HPDE6-E6E7 (cell line): ENCODE measurements at regions not wholly inside any gene's neighbourhood (a gene's known extent, or its start where the extent isn't known, plus 50 kb on each side); places are given as distances from the start of the nearest gene placed in this dataset.

ENCODE experiments used
- DNase-seq: peaks from one replicate; pipeline ENCODE4 v3.0.0; 2011; ENCODE audit warnings: missing footprints; ENCODE audit errors: extremely low spot score

DNA sequence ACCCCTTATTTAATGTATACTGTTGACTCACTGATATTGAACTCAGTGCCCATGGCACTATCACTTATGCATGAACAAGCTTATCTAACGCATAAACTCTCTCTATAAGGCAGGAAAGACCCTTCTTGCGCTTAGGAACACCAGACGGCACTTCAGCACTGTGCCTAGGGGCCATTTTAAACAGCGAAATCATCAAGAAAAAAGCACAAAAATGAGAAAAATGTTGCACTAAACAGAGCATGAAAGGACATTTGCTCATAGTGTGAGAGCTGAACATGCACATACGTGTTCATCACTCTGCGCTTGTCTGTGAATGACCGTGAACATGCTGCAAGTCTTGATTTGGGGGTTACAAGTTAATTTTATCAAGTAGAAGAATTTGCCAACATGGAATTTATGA is 109.6 kb downstream of the WDR11 start:
- DNase-seq: no peak

DNA sequence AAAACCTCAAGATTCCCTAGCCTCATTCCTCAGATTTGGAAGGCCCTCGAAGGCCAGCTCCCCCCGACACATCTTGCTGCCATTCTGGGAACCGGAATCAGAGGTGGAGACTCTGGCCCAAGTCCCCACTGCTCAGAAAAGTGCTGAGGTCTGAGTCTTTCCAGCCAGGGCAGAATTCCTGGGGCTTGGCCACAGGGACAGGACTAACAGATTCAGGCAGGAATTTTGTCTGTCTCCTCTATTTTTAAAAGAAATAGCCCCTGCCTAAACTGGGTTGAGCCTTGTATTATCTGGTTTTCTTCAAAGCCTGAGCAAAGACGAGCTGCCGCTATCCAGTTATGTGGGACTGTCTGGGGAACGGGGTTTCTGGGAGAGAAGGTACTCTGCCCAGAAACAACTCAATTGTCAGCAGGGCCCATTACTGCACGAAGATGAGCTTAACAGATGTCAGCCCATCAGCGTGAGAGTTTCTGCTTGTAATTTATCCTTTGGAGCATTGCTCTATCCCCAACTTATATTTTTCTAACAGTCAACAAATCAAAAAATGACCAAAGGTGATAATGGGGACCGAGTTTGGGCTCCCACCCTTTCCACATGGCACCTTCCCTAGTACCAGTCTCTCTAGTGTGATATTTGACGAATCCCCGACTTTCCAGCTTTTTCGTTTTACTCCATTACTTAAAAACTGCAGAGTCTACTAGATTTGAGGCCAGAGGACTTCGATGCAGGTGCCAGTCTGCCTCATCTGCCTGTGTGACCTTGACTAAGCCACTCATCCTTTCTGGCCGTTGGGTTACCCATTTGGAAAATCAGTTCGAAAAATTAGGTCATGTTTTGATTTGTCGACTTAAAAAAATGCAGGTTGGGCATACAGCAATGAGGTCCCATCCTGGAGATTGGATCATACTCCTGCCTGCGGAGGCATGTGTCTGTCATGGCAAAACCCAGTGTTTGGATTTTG is 110.9 kb downstream of the WDR11 start:
- no peak for DNase-seq

GRCh38 chr10:120962756-120963593 is 111.8 kb downstream of the WDR11 start:
- no peak for DNase-seq

DNA sequence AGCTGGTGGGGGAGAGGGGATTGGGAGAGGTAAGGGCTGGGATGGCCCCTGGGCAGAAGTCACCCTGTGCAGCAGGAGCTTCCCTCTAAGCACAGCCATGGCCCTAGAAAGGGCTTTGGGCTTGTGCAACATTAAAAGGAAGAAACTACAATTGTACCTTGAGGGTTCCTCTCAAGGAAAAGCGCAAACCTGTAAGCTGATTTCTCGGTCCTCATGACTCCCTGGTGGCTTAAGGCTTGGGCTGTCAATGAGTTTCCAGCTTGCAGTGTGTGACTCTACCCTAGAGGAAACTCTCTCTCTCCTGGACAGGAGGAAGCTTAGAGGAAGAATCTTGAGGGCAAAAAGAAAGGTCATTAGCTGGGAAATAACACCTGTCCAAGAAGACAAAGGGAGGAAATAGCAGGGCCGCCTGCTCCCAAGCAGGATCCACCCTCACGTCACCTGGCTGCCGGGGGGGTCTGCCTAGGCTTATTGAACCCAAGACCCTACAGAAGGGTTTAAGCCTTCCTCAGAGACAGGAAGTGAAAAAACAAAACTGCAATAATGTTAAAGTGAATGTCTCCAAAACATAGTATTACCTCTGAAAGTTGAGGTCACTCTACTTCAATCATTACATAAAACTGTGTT is 112.5 kb downstream of the WDR11 start:
- DNase-seq: no peak

DNA sequence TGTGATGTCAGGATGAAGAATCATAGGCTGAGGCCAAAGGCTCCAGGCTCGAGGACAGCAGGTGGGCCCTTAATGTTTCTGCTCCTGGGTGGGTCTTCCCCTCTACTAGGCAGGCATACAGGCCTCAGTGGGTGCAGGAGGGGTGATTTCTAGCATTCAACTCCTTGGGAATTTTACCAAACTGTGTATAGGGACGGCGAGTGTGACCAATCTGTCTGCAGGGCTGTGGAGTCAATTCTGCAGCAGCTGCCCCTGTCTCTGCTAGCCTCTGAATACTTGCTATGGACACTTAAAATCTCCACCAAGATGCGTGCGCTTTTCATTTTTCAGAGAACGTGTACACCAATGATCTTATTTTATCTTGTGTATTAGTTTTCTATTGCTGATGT is 115.5 kb downstream of the WDR11 start:
- no peak for DNase-seq

- DNase-seq: no peak
Observed at GRCh38 chr10:120969219-120969645, 118.1 kb downstream of the WDR11 start.

- DNase-seq: no peak
Observed at GRCh38 chr10:120970595-120971529, 119.7 kb downstream of the WDR11 start.

DNA sequence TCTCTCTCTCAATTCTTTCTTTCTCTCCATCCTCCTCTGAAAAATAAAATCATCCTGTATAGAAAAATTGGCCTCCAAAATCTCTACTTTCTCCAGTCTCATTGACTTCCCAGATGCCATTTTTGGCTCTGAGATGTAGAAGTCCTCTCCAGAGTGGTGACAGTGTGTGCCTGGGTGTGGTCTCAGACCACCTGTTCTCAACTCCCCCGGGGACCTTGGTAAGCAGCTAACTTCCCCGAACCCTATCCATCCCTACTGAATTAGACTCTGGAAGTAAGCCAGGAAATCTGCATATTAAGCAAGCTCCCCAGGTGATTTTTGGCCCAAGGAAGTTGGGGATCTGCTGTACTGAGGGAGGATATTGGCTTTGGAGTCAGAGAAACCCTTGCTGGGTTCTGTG is 120.5 kb downstream of the WDR11 start:
- no peak for DNase-seq

DNA sequence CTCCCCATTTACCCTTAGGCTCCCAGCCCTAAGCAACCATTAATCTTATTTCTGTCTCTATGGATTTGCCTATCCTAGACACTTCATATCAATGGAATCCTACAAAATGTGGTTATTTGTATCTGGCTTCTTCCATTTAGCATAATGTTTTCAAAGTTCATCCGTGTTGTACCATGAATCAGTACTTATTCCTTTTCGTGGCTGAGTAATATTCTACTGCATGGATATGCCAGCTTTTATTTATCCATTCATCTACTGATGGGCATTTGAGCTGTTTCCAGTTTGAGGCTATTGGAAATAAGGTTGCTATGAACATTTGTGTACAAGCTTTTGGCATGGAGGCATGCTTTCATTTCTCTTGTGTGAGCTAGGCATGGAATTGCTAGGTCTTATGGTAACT is 121.1 kb downstream of the WDR11 start:
- DNase-seq: no peak

DNA sequence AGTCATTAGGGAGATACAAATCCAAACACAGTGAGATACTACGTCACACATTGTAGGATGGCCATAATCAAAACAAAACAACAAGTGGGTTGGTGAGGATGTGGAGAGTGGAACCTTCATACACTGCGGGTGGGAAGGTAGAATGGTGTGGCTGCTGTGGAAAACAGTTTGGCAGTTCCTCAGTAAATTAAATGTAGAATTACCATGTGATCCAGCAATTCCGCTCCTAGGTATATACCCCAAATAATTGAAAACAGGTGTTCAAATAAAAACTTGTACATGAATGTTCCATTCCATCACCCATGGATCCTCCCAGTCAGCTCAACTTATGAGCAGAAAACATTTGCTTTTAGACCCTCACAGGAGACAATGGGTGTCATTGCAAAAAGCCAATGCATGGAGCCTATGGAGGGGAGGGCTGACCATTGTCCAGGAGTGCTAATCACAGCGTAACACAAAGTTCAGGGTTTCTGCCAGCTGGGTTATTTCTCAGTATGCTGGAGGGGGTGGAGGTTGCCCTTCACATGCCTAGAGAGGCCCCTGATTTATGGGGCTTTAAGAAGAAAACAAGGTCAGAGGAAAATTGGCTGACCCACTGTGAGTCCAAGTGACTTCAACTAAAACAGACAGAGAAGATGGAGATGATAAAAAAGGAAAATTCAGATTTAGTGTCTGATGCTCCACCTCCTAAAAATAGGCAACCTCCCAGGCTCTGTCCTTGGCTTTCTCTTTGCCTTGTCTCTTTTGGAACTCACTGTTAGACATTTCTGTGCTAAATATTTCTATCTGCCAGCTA is 124.1 kb downstream of the WDR11 start:
- DNase-seq: no peak

GRCh38 chr10:120975868-120976225 is 124.7 kb downstream of the WDR11 start:
- DNase-seq: no peak

DNA sequence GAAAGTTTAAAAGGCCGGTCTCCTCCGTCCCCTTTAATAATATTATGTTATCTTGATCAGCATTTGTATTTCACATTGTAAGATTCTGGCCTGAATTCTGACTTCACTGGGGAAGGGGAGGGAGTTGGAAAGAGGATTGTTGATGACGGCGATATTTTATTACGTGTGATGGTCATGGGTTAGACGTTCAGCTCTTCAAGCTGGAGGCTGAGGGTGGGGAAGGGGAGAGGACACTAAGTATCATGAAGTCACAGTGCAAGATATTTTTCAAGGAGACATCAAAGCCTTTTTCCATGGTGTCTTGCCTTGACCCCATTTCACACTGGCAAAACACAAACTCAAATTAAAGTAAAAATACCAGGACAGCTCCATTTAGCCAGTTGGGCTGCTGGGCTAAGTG is 126.7 kb downstream of the WDR11 start:
- DNase-seq: no peak

DNA sequence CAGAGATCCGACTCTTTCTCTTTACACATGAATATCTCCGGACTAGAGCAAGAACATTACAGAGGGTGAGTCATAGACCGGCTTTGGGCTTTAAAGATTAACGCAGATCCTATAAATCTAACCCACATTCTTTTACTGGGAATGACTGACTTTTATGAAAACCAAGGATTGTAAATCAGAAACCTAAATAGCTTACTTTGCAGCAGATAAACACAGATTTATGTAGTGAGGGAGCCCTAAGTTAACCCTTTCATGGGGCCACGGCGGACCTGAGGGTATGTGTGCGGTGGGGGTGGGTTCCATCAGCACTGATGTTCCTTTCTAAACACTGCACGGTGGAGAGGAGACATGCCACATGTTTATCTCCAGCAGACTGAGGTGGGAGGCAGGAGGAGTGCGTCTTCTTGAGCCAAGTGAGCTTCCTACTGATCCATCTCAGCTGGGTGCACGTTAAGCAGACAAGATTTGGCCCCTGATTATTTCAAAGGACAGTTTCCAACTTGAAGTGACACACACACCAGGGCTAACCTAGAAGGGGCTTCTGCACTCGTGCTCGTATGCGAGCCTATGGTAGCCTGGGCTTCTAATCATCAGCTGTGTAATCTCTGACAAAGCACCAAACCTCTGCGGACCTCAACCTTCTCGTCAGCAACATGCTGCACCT is 127.6 kb downstream of the WDR11 start:
- DNase-seq: peak; percentile 35

DNA sequence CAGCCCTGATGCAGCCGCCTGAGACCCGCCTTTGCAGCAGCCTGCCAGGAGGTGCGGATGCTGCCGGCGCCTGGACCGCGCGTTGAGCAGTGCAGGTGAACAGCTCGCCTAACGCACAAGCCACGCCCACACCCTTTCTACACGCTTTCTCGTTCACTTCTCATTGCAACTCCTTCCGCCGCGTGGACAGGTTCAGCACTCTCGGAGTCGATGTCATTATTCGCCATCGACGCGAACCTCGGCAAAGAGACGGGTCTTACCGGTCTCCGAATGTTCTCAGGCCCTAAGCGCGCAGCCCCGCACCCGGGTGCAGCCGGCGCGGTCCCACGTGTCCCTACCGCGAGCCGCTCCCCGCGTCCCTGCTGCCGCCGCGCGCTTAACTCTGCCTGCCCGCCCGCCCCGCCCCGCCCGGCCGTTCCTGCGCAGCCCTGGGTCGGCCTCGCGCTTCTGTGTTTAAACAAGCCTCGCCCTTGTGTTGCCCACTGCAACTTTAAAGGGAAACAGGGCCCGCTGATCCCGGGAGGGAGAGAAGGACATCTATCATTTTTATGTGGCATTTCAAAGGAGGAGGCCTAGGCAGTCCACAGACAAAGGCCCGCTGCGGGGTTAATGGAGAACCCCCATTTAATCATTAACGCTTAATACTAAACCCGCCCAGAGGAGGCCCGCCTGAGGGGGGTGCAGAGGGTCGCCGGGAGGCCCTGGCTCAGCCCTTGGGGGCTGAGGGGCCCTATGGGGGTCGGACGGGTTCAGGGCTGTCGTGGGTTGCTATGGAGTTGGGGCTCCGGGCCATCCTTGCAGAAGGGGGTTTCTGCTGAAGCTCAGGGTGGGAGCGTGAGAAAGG is 128.5 kb downstream of the WDR11 start:
- peak; percentile 35 for DNase-seq

- no peak for DNase-seq
Observed at GRCh38 chr10:120980279-120981255, 129.4 kb downstream of the WDR11 start.

DNA sequence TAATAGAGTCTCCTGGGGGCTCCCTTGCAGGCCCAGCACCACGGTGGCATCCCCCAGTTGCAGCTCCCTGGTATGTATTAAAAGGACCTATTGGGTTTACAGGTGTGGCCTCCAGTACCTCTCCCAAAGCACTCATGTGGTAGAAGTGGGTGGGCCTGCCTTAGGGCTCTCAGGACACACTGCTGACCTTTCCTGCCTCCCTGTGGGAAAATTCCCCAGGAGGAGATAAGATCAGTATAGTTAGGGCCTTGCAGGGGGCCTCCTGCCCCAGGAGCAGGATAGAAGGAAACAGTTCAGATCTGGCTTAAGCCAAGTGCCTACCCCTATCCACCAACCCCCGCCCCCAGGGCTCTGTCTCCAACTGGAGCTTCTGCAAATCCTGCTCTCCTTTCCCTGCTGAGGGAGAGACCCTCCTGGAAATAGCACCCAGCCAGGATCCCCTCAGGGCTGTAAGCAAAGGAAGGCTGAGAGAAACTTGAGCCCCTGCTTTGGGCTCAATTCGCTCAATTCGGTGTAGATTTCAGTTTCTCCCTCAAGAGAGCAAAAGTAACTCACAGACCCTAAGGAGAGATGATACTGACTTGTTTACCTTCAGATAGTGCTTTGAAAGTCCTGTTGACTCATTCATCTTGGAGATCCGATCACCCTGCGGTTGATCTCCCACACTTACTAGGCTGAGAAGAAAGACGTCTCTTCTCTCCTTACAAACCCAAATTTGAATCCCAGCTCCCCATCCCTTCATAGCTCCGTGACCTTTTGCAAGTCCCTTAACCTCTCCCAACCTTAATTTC is 130.6 kb downstream of the WDR11 start:
- no peak for DNase-seq

- DNase-seq: no peak
Observed at GRCh38 chr10:120982507-120982906, 131.3 kb downstream of the WDR11 start.
